DND-41 (cell line): ENCODE measurements at regions not wholly inside any gene's neighbourhood (a gene's known extent, or its start where the extent isn't known, plus 50 kb on each side); places are given as distances from the start of the nearest gene placed in this dataset.
A peak's percentile ranks its signal among the peaks of the same experiment; 100 is the strongest.

Experiments used
- ATAC-seq: fragments of 200-7000 bp; cut with Tn5 transposase; 3 replicates; pipeline ENCODE4 v1.9.1; 2021; ENCODE audit warnings: low read depth; ENCODE audit not compliant: insufficient read depth
- DNase-seq: peaks from one replicate; pipeline ENCODE4 v3.0.0-alpha.2; 2020
- H2AFZ ChIP-seq: 2 replicates; pipeline ENCODE4 v1.6.0; 2012; ENCODE audit warnings: low read depth, low read length
- H3K27ac ChIP-seq: 2 replicates; pipeline ENCODE4 v1.5.1; 2012; ENCODE audit warnings: low read length, inconsistent platforms
- H3K27me3 ChIP-seq: fragments of 200-600 bp; sonication (generic); 2 replicates; pipeline ENCODE4 v1.6.0; 2012; ENCODE audit warnings: low read length, mild to moderate bottlenecking, inconsistent platforms; ENCODE audit not compliant: insufficient read depth, poor library complexity
- H3K36me3 ChIP-seq: 2 replicates; pipeline ENCODE4 v1.5.1; 2012; ENCODE audit warnings: low read length, inconsistent platforms; ENCODE audit not compliant: insufficient read depth
- H3K4me1 ChIP-seq: 2 replicates; pipeline ENCODE4 v1.5.1; 2012; ENCODE audit warnings: mild to moderate bottlenecking, low read length; ENCODE audit not compliant: insufficient read depth
- H3K4me2 ChIP-seq: 2 replicates; pipeline ENCODE4 v1.6.0; 2012; ENCODE audit warnings: mild to moderate bottlenecking, moderate library complexity, low read length, inconsistent platforms; ENCODE audit not compliant: insufficient read depth
- H3K4me3 ChIP-seq, 2 experiments: fragments of 200-600 bp in 1 of 2; shearing (Covaris generic) in 1 of 2; 2 replicates each; pipeline ENCODE4 v1.5.1; 2012 to 2016; ENCODE audit warnings: inconsistent platforms in 2 of 2, low read length in 2 of 2, mild to moderate bottlenecking in 2 of 2, low read depth in 1 of 2, moderate library complexity in 1 of 2
- H3K79me2 ChIP-seq: 2 replicates; pipeline ENCODE4 v1.6.0; 2012; ENCODE audit warnings: low read length, inconsistent platforms; ENCODE audit not compliant: insufficient read depth
- H3K9ac ChIP-seq: 2 replicates; pipeline ENCODE4 v1.6.0; 2012; ENCODE audit warnings: low read depth, mild to moderate bottlenecking, inconsistent platforms, low read length, moderate library complexity
- H3K9me3 ChIP-seq: 2 replicates; pipeline ENCODE4 v1.5.1; 2012; ENCODE audit warnings: low read length, moderate library complexity, mild to moderate bottlenecking, inconsistent platforms; ENCODE audit not compliant: insufficient read depth, severe bottlenecking
- H4K20me1 ChIP-seq: 2 replicates; pipeline ENCODE4 v1.6.0; 2012; ENCODE audit warnings: low read length; ENCODE audit not compliant: insufficient read depth
- CTCF ChIP-seq: IDR thresholded peaks from 2 replicates; pipeline ENCODE4 v1.5.1; 2012; ENCODE audit warnings: borderline replicate concordance, low read length, moderate library complexity, mild to moderate bottlenecking; ENCODE audit not compliant: poor library complexity, severe bottlenecking; ENCODE audit errors: extremely low read depth
- EZH2 ChIP-seq: IDR thresholded peaks from 3 replicates; pipeline ENCODE4 v1.6.1; 2012; ENCODE audit warnings: borderline replicate concordance, low read depth, mild to moderate bottlenecking, moderate library complexity, low read length, inconsistent platforms; ENCODE audit not compliant: severe bottlenecking

GRCh38 chr6:120173250-120173649, 823.7 kb upstream of the MAN1A1 start:
- H3K79me2 ChIP-seq, result no peaks in the 10 kb centered on the region
- no peak overlapping the region for H2AFZ ChIP-seq
- ATAC-seq (no peak), DNase-seq (no peak)
- no peaks in the 10 kb centered on the region for H4K20me1 ChIP-seq
- TF ChIP-seq EZH2 (no peak), CTCF (no peak)
- no peak overlapping the region for H3K27ac ChIP-seq
- H3K9me3 ChIP-seq, result no peaks in the 10 kb centered on the region
- no peaks in the 10 kb centered on the region for H3K4me1 ChIP-seq
- no peaks in the 10 kb centered on the region for H3K27me3 ChIP-seq
- H3K4me3 ChIP-seq, result no peak overlapping the region
- no peaks in the 10 kb centered on the region for H3K36me3 ChIP-seq
- no peak overlapping the region for H3K4me2 ChIP-seq
- no peak overlapping the region for H3K9ac ChIP-seq

GRCh38 chr6:120164531-120164930, 815.0 kb upstream of the MAN1A1 start:
- no peaks in the 10 kb centered on the region for H3K36me3 ChIP-seq
- no peaks in the 10 kb centered on the region for H3K27me3 ChIP-seq
- H3K9ac ChIP-seq, result no peak overlapping the region
- TF ChIP-seq CTCF (no peak), EZH2 (no peak)
- H4K20me1 ChIP-seq, result no peaks in the 10 kb centered on the region
- ATAC-seq (no peak), DNase-seq (no peak)
- H3K27ac ChIP-seq, result no peak overlapping the region
- no peak overlapping the region for H3K4me3 ChIP-seq
- no peak overlapping the region for H2AFZ ChIP-seq
- H3K79me2 ChIP-seq, result no peaks in the 10 kb centered on the region
- H3K4me1 ChIP-seq, result no peaks in the 10 kb centered on the region
- H3K9me3 ChIP-seq, result no peaks in the 10 kb centered on the region
- no peak overlapping the region for H3K4me2 ChIP-seq

- Histone ChIP-seq H3K79me2 (no peaks in the 10 kb centered on the region), H3K4me2 (no peak overlapping the region), H3K4me3 (no peak overlapping the region), H4K20me1 (no peaks in the 10 kb centered on the region), H3K9ac (no peak overlapping the region), H3K9me3 (no peaks in the 10 kb centered on the region), H3K36me3 (no peaks in the 10 kb centered on the region), H3K27ac (no peak overlapping the region), H3K27me3 (no peaks in the 10 kb centered on the region), H3K4me1 (no peaks in the 10 kb centered on the region), H2AFZ (no peak overlapping the region)
- ATAC-seq (no peak), DNase-seq (no peak)
- TF ChIP-seq EZH2 (no peak), CTCF (no peak)
These were observed 808.3 kb upstream of the MAN1A1 start for GRCh38 chr6:120157873-120158272.

GRCh38 chr6:120147071-120147871, 797.7 kb upstream of the MAN1A1 start:
- no peaks in the 10 kb centered on the region for H3K79me2 ChIP-seq
- H3K27ac ChIP-seq, result no peak overlapping the region
- no peaks in the 10 kb centered on the region for H3K36me3 ChIP-seq
- no peak overlapping the region for H3K9ac ChIP-seq
- no peaks in the 10 kb centered on the region for H3K4me1 ChIP-seq
- H3K4me3 ChIP-seq, result no peak overlapping the region
- no peak for ATAC-seq
- H4K20me1 ChIP-seq, result no peaks in the 10 kb centered on the region
- no peaks in the 10 kb centered on the region for H3K27me3 ChIP-seq
- H3K9me3 ChIP-seq, result no peaks in the 10 kb centered on the region
- no peak for DNase-seq
- TF ChIP-seq CTCF (peak; percentile 46), EZH2 (no peak)
- no peak overlapping the region for H3K4me2 ChIP-seq
- no peak overlapping the region for H2AFZ ChIP-seq
